Esophagus squamous epithelium (tissue), 5 donors: ENCODE measurements at regions not wholly inside any gene's neighbourhood (a gene's known extent, or its start where the extent isn't known, plus 50 kb on each side); places are given as distances from the start of the nearest gene placed in this dataset.

Source experiments
- DNase-seq: peaks from one replicate; lab custom pipeline; 2025; lab: John Stamatoyannopoulos, UW
- H3K27ac ChIP-seq, 4 donors: fragments of 200-600 bp; sonication (generic); one replicate each; pipeline ENCODE4 v1.5.1; 2016 to 2019; ENCODE audit warnings: mild to moderate bottlenecking in 1 of 4
- H3K27me3 ChIP-seq, 4 donors: fragments of 200-600 bp; sonication (generic); 1 replicate in 3 of 4; 2 replicates in 1 of 4; pipeline versions ENCODE4 v1.5.1 to v1.6.0; 2017 to 2021; ENCODE audit warnings: antibody characterized with exemption in 1 of 4
- H3K36me3 ChIP-seq, 3 donors: fragments of 200-600 bp; sonication (generic); one replicate each; pipeline ENCODE4 v1.5.1; 2016 to 2019
- H3K4me1 ChIP-seq, 3 donors: fragments of 200-600 bp; sonication (generic); one replicate each; pipeline ENCODE4 v1.5.1; 2017 to 2019
- H3K4me3 ChIP-seq, 4 donors: fragments of 200-600 bp; sonication (generic); 1 replicate in 3 of 4; 2 replicates in 1 of 4; pipeline ENCODE4 v1.5.1; 2016 to 2019; ENCODE audit warnings: mild to moderate bottlenecking in 2 of 4, moderate library complexity in 1 of 4
- H3K9me3 ChIP-seq, 3 donors: fragments of 200-600 bp; sonication (generic); one replicate each; pipeline ENCODE4 v1.5.1; 2016 to 2019
- POLR2A ChIP-seq, 4 donors: fragments of 450-650 bp; IDR thresholded peaks; one replicate each; pipeline ENCODE4 v1.6.1; 2017; ENCODE audit warnings: antibody characterized with exemption in 4 of 4, mild to moderate bottlenecking in 4 of 4, moderate library complexity in 3 of 4
- WGBS, 2 donors: methylation state at CpG; one replicate each; pipeline ENCODE4 v1.1.5; 2018; 5-methylcytosine and 5-hydroxymethylcytosine counted together
- intact Hi-C: fragments of 100-400 bp; cut with DNase I; formaldehyde crosslinking; loops from one replicate; pipeline ENCODE4 v1.15.0; 2022
- TF ChIP-seq, protein P1 (sequence below), 6 experiments: fragments of 450-650 bp in 4 of 6; fragments of 200-600 bp in 2 of 6; sonication (generic) in 2 of 6; IDR thresholded peaks; one replicate each; pipeline ENCODE4 v1.5.1; 2016 to 2019; ENCODE audit warnings: antibody characterized with exemption in 6 of 6, mild to moderate bottlenecking in 4 of 6, moderate library complexity in 4 of 6
- donor health status: DM: yes; HTN: yes; CAD: no.

DNA sequence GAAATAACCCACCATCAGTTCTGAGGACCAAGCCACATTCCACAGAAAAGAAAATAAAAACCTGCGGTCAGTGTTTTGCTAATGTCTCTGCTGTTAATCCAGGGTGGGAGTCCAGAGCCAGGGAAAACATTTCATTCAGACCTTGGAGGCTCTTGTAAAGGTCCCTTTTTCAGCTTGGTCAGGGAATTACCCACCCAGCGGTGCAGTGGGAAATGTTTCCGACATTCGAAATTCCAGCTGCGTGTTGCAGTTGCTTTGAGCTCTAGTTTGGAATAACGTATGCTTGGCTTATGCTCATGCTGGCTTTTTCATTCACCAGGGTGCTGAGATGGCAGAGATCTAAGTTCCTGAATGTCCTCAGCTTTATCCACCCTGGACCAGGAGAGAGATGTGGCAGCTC is 219.1 kb downstream of the TRIB2 start:
- H3K27ac ChIP-seq = no peak overlapping the region
- TF ChIP-seq POLR2A (IDR thresholded peaks at IDR 0.05) = no peak
- TF ChIP-seq, protein P1, sequence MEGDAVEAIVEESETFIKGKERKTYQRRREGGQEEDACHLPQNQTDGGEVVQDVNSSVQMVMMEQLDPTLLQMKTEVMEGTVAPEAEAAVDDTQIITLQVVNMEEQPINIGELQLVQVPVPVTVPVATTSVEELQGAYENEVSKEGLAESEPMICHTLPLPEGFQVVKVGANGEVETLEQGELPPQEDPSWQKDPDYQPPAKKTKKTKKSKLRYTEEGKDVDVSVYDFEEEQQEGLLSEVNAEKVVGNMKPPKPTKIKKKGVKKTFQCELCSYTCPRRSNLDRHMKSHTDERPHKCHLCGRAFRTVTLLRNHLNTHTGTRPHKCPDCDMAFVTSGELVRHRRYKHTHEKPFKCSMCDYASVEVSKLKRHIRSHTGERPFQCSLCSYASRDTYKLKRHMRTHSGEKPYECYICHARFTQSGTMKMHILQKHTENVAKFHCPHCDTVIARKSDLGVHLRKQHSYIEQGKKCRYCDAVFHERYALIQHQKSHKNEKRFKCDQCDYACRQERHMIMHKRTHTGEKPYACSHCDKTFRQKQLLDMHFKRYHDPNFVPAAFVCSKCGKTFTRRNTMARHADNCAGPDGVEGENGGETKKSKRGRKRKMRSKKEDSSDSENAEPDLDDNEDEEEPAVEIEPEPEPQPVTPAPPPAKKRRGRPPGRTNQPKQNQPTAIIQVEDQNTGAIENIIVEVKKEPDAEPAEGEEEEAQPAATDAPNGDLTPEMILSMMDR (IDR thresholded peaks at IDR 0.05) = no peak
- no peak overlapping the region for H3K4me3 ChIP-seq
- no peaks in the 10 kb centered on the region for H3K9me3 ChIP-seq
- intact Hi-C loops = loop anchor here (10.0 kb wide), 1 partner anchor 211 kb away; no protein-coding TSS in a partner anchor
- H3K27me3 ChIP-seq = no peaks in the 10 kb centered on the region
- DNase-seq = no peak
- WGBS, 2 donors = 93% methylated on average over 6 of the region's 6 CpGs
- no peaks in the 10 kb centered on the region for H3K4me1 ChIP-seq
- H3K36me3 ChIP-seq = no peaks in the 10 kb centered on the region

DNA sequence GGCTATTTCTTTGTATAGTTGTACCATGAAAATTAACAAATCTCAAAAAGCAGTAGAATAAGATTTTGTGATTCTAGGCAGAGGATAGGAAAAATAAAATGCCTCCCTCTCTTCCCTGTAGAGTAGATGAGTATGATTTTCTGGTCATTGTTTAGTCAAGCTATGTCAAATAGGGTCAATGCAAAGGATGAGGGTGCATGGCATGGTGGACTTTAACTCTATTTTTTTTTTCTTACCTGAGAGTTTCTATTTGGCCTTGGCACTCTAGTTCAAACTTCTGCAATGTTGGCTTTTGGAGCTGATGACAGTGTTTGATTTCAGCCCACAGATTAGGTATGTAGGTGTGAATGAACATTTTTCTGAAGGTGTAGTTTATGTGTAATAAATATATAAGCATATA is 224.5 kb downstream of the TRIB2 start:
- no peak for DNase-seq
- Histone ChIP-seq H3K27ac (no peak overlapping the region), H3K4me1 (no peaks in the 10 kb centered on the region), H3K9me3 (no peaks in the 10 kb centered on the region), H3K27me3 (no peaks in the 10 kb centered on the region), H3K36me3 (no peaks in the 10 kb centered on the region), H3K4me3 (no peak overlapping the region)
- TF ChIP-seq POLR2A (IDR thresholded peaks at IDR 0.05) = no peak
- TF ChIP-seq, protein P1 (IDR thresholded peaks at IDR 0.05) = no peak
- intact Hi-C loops = no loop called here

DNA sequence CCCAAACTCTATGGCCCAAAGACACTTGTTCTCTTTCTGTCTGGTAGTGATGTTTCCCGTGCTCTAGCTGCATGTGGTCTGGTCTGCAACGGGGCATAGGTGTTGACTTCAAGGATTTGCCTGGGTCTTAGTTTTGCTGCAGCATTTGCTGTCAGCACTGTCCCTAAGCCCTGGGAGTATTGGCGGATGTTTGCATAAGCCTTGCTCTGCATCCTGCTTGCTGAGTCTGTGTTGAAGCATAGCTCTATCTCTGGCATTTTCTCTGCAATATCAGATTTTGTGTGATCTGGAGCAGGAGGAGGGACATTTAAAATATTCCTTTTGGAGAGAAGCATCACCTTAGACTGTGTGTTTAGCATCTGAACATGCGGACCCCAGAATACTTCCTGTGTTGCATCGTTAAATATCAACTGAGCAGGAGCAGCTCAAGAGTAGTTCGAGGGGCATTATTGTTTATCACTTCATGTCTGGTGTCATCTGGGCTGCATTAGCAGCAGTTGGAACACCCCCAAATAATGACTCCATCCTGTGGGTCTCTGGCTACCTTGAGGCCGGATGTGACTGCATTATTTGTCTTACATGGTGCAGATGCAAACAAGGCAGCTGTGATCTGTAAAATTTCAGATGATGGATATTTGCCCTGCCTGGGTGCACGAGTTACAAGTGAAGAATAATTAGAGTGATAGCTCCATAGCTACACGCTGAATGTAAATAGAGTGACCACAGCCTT is 231.7 kb downstream of the TRIB2 start:
- DNase-seq = no peak
- Histone ChIP-seq H3K27ac (no peak overlapping the region), H3K4me3 (no peak overlapping the region)

DNA sequence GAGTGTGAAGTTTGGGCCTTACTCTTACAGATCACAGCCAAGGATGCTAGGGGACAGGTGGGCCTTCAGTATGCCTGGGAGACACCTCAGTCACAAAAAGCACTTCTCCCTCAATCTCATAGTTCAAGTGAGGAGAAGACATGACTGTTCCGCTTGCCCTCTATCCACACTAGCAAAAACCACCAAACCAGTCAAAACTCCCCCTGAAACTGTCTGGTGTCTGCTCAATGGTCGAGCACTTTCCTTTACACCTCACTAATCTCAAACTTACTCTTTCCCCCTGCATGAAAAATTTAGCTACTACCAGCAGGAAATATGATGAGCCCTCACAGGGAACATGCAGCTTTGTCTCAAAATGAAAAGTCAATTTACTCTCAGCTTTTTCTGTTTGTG is 232.2 kb downstream of the TRIB2 start:
- H3K9me3 ChIP-seq = no peaks in the 10 kb centered on the region
- H3K27me3 ChIP-seq = peaks cover 0 to 14% (median 0%) of the 10 kb centered on the region in 4 donors
- WGBS, 2 donors = 73 to 76% methylated on average over 2 of the region's 2 CpGs
- H3K27ac ChIP-seq = no peak overlapping the region
- intact Hi-C loops = no loop called here
- H3K4me3 ChIP-seq = no peak overlapping the region
- DNase-seq = no peak
- no peaks in the 10 kb centered on the region for H3K36me3 ChIP-seq
- TF ChIP-seq, protein P1 (IDR thresholded peaks at IDR 0.05) = no peak
- TF ChIP-seq POLR2A (IDR thresholded peaks at IDR 0.05) = no peak
- H3K4me1 ChIP-seq = no peaks in the 10 kb centered on the region

More for the DNA sequence above, 231.7 kb downstream of the TRIB2 start:
- H3K4me1 ChIP-seq = no peaks in the 10 kb centered on the region
- intact Hi-C loops = no loop called here
- H3K36me3 ChIP-seq = no peaks in the 10 kb centered on the region
- 64 to 65% methylated on average over 9 of the region's 9 CpGs for WGBS, 2 donors
- TF ChIP-seq, protein P1 (IDR thresholded peaks at IDR 0.05) = no peak
- TF ChIP-seq POLR2A (IDR thresholded peaks at IDR 0.05) = no peak
- H3K27me3 ChIP-seq = peaks cover 0 to 14% (median 0%) of the 10 kb centered on the region in 4 donors
- H3K9me3 ChIP-seq = no peaks in the 10 kb centered on the region

DNA sequence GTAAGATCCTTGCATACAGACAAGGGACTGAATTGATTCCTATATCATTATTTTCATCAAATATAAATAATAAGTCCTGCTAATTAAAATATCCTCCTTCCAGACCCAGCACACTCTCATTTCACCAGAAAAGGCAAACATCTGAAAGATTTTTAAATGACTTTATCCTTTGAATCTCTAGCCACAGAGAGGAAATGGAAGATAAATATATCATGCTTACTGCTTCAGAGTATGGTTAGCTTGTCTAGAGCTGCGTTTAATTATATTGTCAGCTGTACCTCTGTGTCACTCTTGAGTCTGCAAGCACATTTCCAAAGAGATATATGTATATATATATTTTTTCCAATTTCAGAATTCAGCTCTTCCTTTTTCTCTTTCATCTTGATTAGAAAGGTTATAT is 232.7 kb downstream of the TRIB2 start:
- no peak overlapping the region for H3K4me3 ChIP-seq
- H3K9me3 ChIP-seq = no peaks in the 10 kb centered on the region
- H3K4me1 ChIP-seq = no peaks in the 10 kb centered on the region
- peaks cover 0 to 14% (median 0%) of the 10 kb centered on the region in 4 donors for H3K27me3 ChIP-seq
- DNase-seq = no peak
- intact Hi-C loops = no loop called here
- WGBS, 2 donors = 62% methylated on average over 1 of the region's 1 CpG
- TF ChIP-seq, protein P1 (IDR thresholded peaks at IDR 0.05) = no peak
- TF ChIP-seq POLR2A (IDR thresholded peaks at IDR 0.05) = no peak
- no peak overlapping the region for H3K27ac ChIP-seq
- H3K36me3 ChIP-seq = no peaks in the 10 kb centered on the region
